Activated naive CD4-positive, alpha-beta T cell treated with anti-CD3 and anti-CD28 coated beads, Interleukin-2, amount 50 U/mL, for 16 hours (primary cell): ENCODE measurements at regions not wholly inside any gene's neighbourhood (a gene's known extent, or its start where the extent isn't known, plus 50 kb on each side); places are given as distances from the start of the nearest gene placed in this dataset.

Source experiments
- DNase-seq: peaks from one replicate; pipeline ENCODE4 v3.0.0-alpha.2; 2020

DNA sequence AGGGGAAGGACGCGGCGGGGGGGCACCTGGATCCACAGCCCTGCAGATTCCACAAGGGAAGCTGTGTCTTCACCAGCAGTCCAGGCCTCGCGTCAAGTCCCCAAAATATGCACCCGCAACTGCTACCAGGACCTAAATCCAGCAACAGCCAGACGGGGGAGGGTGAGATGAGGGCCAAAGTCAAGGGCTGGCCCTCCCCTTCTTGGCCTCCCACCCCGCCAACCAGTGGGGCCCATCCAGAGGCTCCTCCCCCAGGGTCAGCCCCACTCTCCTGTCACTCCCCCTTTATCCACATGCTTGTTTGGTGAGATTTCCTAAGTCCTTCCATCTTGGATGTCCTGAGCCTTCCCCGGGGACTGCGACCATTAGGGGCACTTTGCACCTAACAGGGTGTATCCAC lies 138.7 kb downstream of the ENGASE start:
- DNase-seq, result no peak

DNA sequence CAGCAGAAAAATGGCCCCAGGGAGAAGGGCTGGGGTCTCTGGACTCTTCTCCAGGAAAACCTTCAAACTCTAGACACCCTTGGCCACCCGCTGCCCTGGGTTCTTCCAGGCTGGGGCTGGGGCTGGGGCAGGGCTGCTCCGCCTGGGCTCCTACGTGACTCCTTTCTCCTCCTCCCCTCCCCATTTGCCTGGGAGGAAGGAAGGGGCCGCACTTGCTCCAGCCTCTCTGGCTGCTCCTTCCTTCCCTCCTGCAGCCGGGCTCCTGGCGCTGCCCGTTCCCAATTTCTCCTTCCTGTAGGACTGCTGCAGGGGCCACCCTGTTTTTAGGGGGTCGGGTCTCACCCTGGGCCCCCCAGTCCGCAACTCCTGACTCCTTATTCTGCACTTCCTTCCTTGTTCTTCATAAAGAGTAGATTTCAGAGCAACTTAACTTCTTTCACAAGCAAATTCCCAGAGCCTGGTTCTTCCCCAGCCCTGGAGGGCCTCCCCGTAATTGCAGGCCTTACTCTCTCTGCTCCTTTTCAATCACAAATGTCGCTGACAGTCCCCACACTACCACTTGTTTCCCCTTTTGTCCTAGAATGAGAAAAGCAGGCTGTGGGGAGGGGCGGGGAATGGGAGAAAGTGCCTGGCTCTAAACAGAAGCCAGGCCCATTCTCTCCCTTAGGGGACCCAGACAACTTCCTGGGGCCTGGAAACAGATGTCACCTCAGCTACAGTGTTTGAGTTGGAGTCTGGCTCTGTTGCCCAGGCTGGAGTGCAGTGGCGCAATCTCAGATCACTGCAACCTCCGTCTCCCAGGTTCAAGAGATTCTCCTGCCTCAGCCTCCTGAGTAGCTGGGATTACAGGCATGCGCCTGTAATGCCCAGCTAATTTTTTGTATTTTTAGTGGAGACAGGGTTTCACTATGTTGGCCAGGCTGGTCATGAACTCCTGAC lies 137.8 kb downstream of the ENGASE start:
- DNase-seq, result no peak

DNA sequence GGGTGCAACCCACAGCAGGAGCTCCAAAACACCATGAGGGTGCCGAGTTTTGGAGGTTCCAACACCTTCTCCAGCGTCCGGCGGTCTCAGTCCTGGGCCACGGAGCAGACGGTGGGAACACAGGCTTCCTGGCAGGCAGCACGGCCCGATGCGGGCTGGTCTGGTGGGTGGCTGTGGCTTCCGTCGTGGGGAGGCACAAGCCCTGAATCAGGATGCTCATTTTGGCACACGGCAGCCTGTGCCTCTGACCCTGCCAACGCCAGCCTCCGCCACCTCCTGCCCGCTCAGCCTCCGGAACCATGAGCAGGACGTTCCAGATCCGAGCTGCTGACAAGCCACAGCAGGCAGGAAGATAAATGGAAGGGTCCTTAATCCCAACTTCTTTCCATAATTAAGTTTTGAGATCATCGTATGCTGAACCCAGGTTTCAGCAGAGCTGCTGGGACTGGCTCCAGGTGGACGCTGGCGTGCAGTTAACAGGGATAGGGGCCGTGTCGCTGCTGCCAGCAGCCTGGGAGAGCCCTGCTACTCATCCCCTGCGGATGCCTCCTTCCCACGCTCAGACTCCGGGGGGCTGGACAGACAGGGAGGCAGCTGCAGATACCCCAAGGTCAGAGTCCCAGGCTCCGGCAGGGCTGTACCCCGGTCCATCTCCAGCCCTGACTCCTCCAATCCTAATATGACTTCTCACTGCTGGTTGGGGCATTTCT lies 136.6 kb downstream of the ENGASE start:
- DNase-seq, result no peak

DNA sequence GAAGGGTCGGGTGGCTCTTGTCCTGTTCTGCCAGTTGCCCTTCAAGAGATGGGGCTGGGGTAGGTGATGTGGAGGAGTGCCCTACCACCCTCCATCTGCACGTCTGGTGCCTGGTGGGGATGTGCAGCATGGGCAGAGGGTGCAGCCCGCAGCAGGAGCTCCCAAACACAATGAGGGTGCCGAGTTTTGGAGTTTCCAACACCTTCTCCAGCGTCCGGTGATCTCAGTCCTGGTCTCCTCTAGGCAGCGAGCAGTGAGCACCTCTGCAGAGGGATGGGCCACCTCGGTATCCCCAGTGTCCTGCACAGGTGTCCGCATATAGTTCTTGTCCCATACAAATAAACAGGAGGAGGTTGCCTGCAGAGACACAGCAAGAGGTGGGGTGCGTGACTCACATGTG lies 136.0 kb downstream of the ENGASE start:
- no peak for DNase-seq

DNA sequence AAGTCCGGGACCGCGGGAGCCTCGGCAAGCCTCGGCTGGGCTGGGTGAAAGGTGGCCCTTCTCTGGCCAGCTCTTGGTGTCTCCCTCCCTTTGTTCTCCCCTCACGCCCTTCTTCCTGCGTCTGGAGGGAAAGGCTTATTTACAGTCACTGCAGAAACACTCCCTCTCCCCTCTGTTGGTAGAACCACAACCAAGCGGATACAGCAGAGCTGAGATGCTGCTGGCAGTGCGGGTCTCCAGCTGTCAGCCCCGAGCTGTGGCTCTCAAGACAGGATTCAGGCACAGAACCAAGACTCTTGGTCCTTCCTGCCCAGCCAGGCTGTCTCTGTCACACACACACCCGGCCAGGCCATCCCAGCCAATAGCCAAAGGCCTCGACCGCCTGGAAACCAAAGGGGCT lies 133.3 kb downstream of the ENGASE start:
- no peak for DNase-seq

DNA sequence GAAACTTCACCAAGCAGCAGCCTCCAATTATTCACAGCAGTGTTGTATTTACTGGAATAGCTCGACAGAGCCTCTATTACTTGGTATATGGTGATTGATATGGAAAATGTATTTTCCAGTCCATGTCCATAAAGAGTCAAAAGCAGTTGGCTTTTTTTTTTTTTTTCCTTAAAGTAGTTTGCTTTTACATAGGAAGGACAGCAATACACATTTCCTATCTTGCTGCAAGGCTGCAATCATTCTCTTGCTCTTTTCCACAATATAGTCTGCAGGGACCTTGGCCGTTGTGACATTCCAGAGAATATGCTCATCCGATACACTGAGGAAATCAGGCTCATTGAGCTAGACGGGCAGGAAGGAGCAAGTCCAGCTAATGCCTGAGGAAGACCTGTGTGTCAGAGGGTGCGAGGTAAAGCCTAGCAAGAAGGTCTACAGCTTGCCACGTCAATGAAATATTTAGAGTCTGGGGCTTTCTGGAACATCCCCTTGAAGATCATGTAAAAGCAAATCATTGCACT lies 131.1 kb downstream of the ENGASE start:
- no peak for DNase-seq

DNA sequence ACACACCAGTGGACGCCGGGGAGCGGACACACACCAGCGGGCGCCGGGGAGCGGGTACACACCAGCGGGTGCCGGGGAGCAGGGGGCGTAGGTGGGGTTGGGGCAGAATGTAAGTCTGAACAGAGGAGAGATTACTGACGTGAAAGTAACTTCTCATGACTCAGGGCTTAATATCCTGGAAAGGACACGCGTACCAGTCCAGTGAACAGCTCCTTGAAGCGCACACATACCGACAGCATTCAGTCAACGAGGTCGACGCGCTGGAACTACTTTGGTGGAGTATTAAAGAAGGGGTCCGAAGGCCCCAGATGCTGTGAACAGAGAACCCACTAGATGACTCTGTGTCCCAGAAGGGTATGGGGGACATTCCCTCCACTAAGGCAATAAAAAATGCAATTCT lies 129.6 kb downstream of the ENGASE start:
- DNase-seq, result no peak

- no peak for DNase-seq
Measured at GRCh38 chr17:79203657-79204056, 129.0 kb downstream of the ENGASE start.

- DNase-seq, result no peak
Measured at GRCh38 chr17:79203016-79203415, 128.4 kb downstream of the ENGASE start.

- no peak for DNase-seq
Measured at GRCh38 chr17:79202480-79202879, 127.9 kb downstream of the ENGASE start.

- DNase-seq, result no peak
Measured at GRCh38 chr17:79201536-79202227, 127.1 kb downstream of the ENGASE start.

GRCh38 chr17:79201119-79201518 lies 126.5 kb downstream of the ENGASE start:
- DNase-seq, result no peak

DNA sequence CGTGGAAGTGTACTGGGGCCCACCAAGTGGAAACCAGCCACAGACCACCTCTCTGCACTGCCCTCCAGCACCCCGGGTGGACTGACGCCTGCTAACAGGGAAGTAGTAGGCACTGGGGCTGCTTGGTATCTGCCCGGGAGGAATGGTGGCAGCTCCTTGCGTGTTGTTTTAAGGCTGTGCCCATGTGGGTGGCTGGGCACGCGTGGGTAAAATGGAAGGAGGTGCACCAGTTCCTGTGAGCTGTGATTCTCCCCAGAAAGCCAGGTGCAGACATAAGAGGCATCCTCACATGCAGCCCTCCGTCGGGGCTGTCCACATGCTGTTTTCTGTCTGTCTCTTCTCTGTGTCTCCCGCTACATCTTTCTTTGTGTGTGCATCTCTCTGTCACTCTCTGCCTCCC lies 122.3 kb downstream of the ENGASE start:
- DNase-seq, result no peak

DNA sequence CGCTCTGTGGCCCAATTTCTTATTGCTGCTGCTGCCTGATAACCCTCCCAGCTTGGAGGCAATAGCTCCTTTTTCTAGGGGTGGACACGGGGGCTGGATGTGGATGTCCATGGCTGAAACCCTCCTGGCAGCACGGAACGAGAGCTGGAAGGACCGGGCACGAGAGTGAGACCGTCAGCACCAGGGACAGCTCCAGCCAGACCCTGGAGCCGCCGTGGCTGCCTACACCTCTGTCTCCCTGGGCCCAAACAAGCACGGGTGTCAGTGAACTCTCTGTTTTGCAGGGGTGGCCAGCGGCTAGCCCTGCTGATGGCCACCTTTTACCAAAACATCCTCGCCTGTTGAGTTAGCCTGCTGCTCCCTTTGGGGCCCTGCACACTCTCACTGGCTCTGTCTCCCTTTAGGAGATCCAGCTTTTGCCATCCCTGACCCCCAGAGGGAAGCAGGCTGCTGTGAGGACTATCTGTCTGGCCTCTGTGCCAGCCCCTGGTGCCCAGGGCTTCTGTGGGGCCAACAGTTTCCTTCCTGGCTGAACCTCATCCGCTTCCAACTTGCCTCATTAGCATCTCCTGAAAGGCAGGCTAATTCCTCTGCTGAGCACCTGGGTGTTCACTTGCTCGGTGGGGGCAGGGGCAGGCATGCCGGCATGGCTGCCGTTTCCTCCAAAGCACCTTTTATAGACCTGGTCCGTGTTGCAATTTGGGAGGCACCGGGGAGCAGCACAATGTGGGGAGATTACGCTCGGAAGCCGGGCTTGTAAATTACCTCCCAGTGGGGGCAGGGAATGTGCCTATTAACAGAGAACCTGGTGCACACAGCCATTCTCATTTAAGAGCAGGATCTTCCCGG lies 118.1 kb downstream of the ENGASE start:
- peak; percentile 23 for DNase-seq

DNA sequence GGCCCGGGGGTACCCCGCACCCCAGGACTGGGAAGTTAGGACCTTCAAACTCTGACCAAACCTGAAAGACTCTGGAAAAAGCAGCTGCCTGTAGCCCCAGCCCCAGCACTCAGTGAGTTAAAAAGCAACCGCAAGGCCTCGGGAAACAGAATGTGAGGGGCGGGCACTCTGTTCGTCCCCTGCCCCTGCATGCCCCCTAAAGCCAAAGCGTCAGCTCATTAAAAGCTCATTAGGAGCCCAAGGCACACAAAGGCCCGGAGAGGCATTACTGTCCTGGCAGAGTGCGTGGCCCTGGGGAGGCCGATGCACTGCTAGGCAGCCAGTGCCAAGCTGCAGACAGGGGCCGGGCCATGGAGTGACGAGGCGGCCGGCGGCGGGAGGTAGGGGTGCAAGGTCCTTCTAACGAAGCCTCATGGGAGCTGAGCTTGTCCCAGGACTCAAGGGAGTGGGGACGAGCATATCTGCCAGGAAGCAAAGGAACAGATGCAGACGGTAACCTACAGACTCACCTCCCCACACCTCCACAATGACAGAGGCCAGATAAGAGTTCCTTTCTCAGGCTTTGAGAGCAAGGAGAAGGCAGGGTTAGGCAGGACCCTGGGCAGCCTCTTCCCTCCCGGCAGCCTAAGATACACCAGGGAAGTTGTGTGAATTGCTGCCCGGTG lies 116.8 kb downstream of the ENGASE start:
- DNase-seq, result no peak

DNA sequence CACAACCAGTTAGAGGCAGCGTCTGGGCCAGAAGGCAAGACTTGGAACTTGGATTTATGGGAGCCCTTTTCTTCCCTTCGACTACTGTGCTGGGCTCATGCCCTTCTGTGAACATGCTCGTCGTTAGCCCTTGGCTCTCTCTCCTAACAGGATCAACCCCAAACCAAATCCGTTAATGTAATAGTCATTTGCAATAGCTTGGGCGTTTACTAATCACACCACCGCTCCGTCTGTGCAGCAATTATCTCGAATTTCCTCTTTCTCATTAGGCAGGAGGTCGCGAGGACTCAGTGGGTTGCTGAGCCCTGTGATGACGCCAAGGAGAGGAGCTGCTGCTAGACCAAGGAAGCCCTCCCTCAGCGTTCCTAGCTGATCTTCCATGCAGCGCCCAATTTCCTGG lies 114.7 kb downstream of the ENGASE start:
- no peak for DNase-seq

DNA sequence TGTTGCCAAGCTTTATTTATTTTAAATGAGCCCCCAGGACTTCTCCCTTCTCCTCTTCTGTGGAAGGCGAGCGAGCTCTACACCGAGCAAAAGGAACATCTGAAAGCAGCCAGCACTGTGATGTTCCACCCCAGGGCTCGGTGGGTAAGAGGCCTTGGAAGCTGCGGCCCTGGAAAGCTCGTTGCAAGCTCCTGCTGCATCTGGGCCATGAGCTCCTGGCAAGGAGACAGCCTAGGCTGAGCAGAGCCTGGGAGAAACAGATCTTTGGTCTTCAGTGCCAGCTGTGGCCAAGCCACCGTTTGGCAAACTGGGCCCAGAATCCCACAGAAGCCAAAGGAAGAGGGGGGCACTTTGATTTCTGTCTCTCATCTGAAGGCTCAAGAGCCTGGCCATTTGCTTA lies 114.1 kb downstream of the ENGASE start:
- DNase-seq, result no peak

GRCh38 chr17:79188048-79188447 lies 113.4 kb downstream of the ENGASE start:
- no peak for DNase-seq

GRCh38 chr17:79187186-79187585 lies 112.6 kb downstream of the ENGASE start:
- no peak for DNase-seq

DNA sequence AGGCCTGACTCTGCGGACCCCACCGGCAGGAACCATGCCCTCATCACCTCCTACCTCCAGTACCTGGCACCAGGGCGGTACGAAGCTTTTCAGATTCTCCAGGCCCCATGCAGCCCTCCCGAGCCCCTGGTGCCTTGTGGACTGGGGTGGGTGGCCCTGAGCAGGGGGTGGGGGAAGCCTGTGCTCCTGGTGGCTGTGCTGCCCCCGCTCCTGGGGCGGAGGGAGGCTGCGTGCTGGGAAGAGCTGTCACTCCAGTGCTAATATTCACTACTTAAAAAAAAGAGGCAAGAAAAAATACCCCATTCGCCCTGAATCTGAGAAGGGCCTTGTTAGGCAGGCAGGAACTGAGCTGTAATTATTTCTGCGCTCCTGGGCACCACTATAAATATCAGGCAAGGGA lies 111.8 kb downstream of the ENGASE start:
- DNase-seq, result no peak

GRCh38 chr17:79185671-79186070 lies 111.0 kb downstream of the ENGASE start:
- no peak for DNase-seq

DNA sequence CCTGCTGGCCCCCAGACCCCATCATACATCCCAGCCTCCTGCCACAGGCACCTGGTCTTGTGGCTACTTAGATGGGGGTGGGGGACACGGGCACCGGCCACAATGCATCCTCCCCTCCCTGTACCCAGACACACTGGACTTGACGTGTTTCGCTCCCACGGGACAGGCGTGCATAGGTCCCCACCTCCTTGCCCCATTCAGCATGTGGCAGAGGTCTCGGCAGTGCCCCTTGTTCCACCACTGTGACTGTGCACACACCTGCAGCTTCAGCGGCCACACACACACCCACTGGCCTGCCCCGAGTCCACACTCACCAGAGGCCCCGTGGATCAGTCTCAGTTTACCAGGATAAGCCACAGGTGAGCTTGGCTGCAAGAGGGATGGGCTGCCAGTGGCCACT lies 109.6 kb downstream of the ENGASE start:
- no peak for DNase-seq
